AG09309 (cell line): ENCODE measurements at regions not wholly inside any gene's neighbourhood (a gene's known extent, or its start where the extent isn't known, plus 50 kb on each side); places are given as distances from the start of the nearest gene placed in this dataset.
A peak's percentile ranks its signal among the peaks of the same experiment; 100 is the strongest.

Source experiments
- DNase-seq: peaks from one replicate; pipeline ENCODE4 v3.0.0-alpha.2; 2010; ENCODE audit warnings: low read depth
- H3K4me3 ChIP-seq: 2 replicates; pipeline ENCODE4 v1.5.1; 2011; ENCODE audit warnings: mild to moderate bottlenecking, low read depth, low read length, moderate library complexity; ENCODE audit not compliant: control insufficient read depth
- CTCF ChIP-seq: IDR thresholded peaks from 2 replicates; pipeline ENCODE4 v1.5.1; 2011; ENCODE audit warnings: mild to moderate bottlenecking, low read depth, low read length, inconsistent platforms; ENCODE audit not compliant: insufficient read depth, control insufficient read depth; ENCODE audit errors: missing control alignments

GRCh38 chr16:51328733-51329132 is 177.7 kb upstream of the SALL1 start:
- DNase-seq: no peak
- no peak for TF ChIP-seq CTCF

GRCh38 chr16:51327001-51327400 is 175.9 kb upstream of the SALL1 start:
- DNase-seq: peak; percentile 27
- no peak overlapping the region for H3K4me3 ChIP-seq
- no peak for TF ChIP-seq CTCF

More at GRCh38 chr16:51328733-51329132, 177.7 kb upstream of the SALL1 start:
- H3K4me3 ChIP-seq: no peak overlapping the region

- no peak for TF ChIP-seq CTCF
- H3K4me3 ChIP-seq: no peak overlapping the region
- peak; percentile 37 for DNase-seq
Measured at GRCh38 chr16:51326131-51326856, 175.2 kb upstream of the SALL1 start.

GRCh38 chr16:51321251-51321650 is 170.2 kb upstream of the SALL1 start:
- no peak for DNase-seq
- TF ChIP-seq CTCF: no peak
- H3K4me3 ChIP-seq: no peak overlapping the region

- no peak for TF ChIP-seq CTCF
- no peak for DNase-seq
- H3K4me3 ChIP-seq: no peak overlapping the region
Measured at GRCh38 chr16:51317575-51317974, 166.5 kb upstream of the SALL1 start.

GRCh38 chr16:51313198-51313597 is 162.1 kb upstream of the SALL1 start:
- TF ChIP-seq CTCF: no peak
- DNase-seq: no peak
- no peak overlapping the region for H3K4me3 ChIP-seq
